GM12891 (cell line): ENCODE measurements at regions not wholly inside any gene's neighbourhood (a gene's known extent, or its start where the extent isn't known, plus 50 kb on each side); places are given as distances from the start of the nearest gene placed in this dataset.

Experiments used
- DNase-seq: peaks from one replicate; pipeline ENCODE4 v3.0.0; 2011; ENCODE audit warnings: low spot score; ENCODE audit not compliant: insufficient read length
- FAIRE-seq: peaks from 2 replicates; lab custom pipeline; 2011; peaks lifted over from hg19 to GRCh38; lab: Jason Lieb, UNC
- PAX5 ChIP-seq: IDR thresholded peaks from 2 replicates; pipeline ENCODE4 v1.6.1; 2011; ENCODE audit warnings: low read length, moderate library complexity, mild to moderate bottlenecking; ENCODE audit not compliant: insufficient read depth, severe bottlenecking
- POLR2A ChIP-seq: IDR thresholded peaks from 2 replicates; pipeline ENCODE4 v1.6.1; 2011; ENCODE audit warnings: low read depth, low read length, control low read depth
- POLR2AphosphoS5 ChIP-seq: IDR thresholded peaks from 2 replicates; pipeline ENCODE4 v1.6.1; 2011; ENCODE audit warnings: low read depth, low read length, control low read depth
- POU2F2 ChIP-seq: IDR thresholded peaks from 2 replicates; pipeline ENCODE4 v1.6.1; 2011; ENCODE audit warnings: low read depth, mild to moderate bottlenecking, control low read depth, low read length, moderate library complexity
- SPI1 ChIP-seq: IDR thresholded peaks from 2 replicates; pipeline ENCODE4 v1.6.1; 2011; ENCODE audit warnings: low read depth, low read length, control low read depth
- TAF1 ChIP-seq: IDR thresholded peaks from 2 replicates; pipeline ENCODE4 v1.6.1; 2011; ENCODE audit warnings: low read depth, low read length, control low read depth

DNA sequence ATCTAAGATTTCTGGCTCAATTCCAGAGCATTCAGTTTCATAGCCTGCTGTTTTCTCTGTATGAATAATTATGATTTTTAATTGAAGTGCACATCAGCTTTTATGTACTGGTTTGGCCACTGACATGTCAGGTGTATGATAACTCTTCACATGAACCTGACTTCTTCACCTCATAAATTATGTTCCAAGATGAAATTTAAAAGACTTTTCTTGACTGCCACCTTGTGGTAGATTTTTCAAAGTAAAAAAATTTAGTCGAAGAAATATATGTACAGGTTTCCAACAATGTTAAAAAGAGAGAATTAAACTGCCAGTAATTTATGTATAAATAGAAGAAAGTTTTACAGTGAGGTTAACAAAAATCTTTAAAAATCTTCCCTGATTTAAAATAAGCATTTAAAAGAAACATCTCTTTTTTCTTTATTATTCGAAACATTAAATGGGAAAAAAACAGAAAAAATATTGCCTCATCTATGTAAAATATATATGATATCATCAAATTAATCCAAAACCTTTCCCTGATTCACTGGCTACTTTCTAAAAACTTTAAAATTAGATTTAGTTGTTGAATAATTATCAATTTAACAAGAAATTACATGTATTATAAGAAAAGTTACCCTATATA is 124.9 kb upstream of the ATXN7L3B start:
- no peak for FAIRE-seq
- TF ChIP-seq SPI1 (no peak), TAF1 (no peak), PAX5 (no peak), POLR2A (no peak), POU2F2 (no peak), POLR2AphosphoS5 (no peak)
- no peak for DNase-seq

DNA sequence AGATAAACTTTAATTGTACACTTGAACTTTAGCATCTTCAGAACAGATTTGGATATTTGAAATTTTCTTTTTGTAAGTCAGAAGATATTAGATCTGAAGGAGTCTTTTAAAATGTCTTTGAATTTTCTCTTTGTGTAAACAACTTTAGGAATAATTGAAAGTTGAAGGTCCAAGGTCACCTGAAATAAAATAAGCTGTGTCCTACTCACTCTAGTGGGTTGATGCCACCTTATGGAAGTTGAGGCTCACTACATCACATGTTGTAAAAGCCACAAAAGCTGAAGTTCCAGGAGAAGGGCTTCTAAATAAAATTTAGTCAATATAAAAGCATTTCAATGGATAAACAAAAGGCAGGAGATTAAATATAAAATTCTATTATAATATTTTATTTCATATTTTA is 122.0 kb upstream of the ATXN7L3B start:
- TF ChIP-seq SPI1 (no peak), POU2F2 (no peak)
- DNase-seq (no peak), FAIRE-seq (no peak)

DNA sequence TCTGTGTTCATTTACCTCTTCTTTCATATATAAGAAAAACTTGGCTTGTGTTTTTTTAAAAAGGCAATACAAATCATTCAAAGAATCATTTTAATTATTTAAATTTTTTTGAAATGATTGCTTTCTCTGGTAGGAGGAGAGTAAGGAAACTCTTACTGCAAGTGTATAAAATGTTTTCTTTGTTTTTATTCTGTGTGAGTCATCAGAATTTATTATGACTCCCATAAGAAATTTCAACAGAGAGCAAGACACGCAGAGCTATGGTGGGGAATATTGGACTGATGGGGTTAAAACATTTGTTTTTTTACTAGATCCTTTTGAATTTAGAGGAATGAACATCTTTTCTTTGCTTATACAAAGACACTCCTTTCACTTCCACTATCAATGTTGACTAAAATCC is 119.1 kb upstream of the ATXN7L3B start:
- TF ChIP-seq SPI1 (no peak), POLR2A (no peak), TAF1 (no peak), PAX5 (no peak), POU2F2 (no peak), POLR2AphosphoS5 (no peak)
- FAIRE-seq, result no peak
- no peak for DNase-seq

DNA sequence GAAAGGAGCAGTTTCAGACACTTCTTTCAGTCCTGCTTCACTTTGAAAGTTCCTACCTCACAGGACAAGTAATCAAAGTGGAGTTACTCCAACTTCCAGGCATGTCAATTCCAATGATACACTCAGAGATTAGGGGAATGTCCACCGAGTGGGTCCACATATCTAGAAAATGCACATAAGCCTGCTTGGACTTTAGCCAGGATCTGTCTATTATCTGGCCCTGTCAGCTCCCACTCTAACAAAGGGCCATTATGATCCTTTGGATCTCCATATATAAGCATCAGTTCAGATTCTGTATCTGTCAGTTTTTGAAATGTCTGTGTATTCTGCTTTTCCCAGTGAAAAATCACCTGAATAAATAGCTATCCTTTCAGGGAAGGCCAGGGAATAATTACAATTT is 112.9 kb upstream of the ATXN7L3B start:
- FAIRE-seq (no peak), DNase-seq (no peak)
- TF ChIP-seq PAX5 (no peak), POU2F2 (no peak), POLR2A (no peak)

DNA sequence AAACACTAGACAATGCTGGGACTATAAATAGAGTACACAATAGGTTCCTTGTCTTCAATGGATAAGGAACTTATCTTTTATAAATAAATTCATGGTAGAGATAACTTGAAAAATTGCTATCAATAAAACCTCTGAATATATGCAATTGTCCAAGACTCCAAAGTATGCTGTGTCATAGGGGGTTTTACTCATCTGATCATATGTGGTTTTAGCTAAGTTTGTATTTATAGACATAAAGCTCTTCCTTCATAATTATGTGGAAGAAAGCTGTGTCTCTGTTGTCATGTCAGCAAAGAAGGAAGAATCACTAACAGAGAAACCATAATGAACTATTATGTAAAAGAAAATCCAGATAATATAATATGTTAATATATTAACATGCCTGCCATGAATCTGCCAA is 111.5 kb upstream of the ATXN7L3B start:
- DNase-seq, result no peak
- TF ChIP-seq PAX5 (no peak), POLR2AphosphoS5 (no peak), POU2F2 (no peak), SPI1 (no peak), TAF1 (no peak), POLR2A (no peak)
- no peak for FAIRE-seq

DNA sequence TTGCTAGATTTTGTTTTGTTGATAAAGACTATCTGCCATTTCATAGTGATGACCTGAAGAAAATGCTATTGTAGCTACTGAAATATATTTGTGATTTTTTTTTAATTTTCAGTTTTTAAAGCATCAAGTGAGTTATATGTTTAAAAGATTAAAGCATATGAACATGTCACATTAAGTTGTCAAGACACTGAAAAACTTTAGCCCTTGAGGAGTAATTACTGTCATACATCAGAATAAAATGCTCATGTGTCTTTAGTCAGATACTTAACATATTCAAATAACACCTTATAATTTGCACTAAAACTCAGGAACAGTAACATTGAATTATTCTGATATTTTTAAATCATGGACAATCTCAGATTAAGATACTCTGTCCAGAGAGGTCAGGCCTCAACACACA is 108.1 kb upstream of the ATXN7L3B start:
- TF ChIP-seq PAX5, result no peak
- TF ChIP-seq POLR2AphosphoS5, result no peak
- TF ChIP-seq POLR2A, result no peak
- no peak for TF ChIP-seq SPI1
- no peak for TF ChIP-seq TAF1
- no peak for TF ChIP-seq POU2F2
- no peak for DNase-seq
- no peak for FAIRE-seq

DNA sequence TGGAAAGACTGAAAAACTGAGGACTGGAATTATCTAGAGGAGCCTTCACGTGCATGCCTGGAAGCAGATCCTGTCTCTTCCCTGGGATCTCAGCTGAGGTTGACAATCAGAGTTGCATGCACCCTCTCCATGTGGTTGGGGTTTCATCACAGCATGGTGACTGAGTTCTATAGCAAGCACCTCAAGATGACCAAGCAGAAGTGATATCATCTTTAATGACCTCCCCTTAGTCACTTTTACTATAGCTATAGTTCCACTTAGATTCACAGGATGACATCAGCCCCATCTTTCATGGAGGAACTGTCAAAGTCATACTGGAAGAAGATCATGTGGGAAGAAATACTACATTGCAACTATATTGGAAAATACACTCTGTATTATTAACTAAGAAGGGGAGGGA is 105.8 kb upstream of the ATXN7L3B start:
- FAIRE-seq, result no peak
- TF ChIP-seq SPI1 (no peak), POLR2A (no peak), PAX5 (no peak), TAF1 (no peak), POLR2AphosphoS5 (no peak), POU2F2 (no peak)
- no peak for DNase-seq

DNA sequence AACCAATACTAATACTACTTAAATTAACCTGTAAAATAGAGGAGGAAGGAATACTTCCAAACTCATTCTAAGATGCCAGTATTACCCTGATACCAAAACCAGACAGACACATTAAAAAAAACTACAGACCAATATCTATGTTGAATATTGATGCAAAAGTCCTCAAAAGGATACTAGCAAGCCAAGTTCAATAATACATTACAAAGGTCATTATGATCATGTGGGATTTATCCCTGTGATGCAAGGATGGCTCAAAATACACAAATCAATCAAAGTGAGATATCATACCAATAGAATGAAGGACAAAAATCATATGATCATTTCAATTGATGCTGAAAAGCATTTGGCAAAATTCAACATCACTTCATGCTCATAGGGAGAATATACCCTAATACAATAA is 97.2 kb upstream of the ATXN7L3B start:
- DNase-seq (no peak), FAIRE-seq (no peak)
- TF ChIP-seq POU2F2, result no peak
- no peak for TF ChIP-seq SPI1
- TF ChIP-seq PAX5, result no peak
- TF ChIP-seq POLR2AphosphoS5, result no peak
- TF ChIP-seq POLR2A, result no peak
- no peak for TF ChIP-seq TAF1

DNA sequence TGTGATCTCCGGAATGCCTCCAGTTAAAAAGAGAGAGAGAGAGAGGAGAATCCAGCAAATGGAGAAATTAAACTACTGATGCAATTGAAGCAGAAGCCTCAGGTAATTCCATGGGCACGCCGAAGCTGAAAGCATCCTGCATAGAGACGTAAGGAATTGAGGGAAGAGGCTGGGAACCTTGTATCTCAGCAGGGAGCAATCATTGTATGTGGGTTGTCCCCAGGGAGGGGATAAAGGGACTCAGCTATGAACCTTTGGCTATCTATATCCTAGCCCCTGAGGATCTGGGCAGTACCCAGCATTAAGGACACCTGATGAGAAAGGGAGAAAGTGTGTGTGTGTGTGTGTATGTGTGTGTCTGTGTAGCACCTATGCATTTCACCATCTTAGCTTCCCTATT is 95.8 kb upstream of the ATXN7L3B start:
- no peak for DNase-seq
- TF ChIP-seq TAF1, result no peak
- FAIRE-seq, result no peak

DNA sequence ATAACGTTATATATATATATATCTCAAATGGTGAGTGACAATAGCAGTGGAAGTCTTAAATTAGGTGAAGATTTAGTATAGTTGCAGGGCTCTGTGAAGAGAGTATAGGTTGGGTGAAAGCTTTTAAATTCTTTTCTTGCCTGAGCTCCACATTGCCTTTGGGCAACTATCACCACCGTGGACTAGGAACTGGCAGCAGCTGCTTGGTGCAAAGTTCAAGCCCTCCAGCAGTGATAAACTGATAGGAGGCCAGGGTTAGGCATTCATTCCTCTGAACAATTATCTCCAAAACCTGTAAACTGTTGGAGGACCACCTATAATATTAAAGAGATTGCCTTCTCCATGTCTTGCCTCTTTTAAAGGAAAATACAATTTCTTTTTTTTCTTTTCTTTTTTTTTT is 91.2 kb upstream of the ATXN7L3B start:
- no peak for TF ChIP-seq POLR2A
- no peak for TF ChIP-seq POLR2AphosphoS5
- no peak for TF ChIP-seq PAX5
- TF ChIP-seq POU2F2, result no peak
- no peak for TF ChIP-seq SPI1
- TF ChIP-seq TAF1, result no peak
- no peak for FAIRE-seq
- DNase-seq, result no peak
